ENCODE measurements at regions not wholly inside any gene's neighbourhood (a gene's known extent, or its start where the extent isn't known, plus 50 kb on each side); places are given as distances from the start of the nearest gene placed in this dataset.

DNA sequence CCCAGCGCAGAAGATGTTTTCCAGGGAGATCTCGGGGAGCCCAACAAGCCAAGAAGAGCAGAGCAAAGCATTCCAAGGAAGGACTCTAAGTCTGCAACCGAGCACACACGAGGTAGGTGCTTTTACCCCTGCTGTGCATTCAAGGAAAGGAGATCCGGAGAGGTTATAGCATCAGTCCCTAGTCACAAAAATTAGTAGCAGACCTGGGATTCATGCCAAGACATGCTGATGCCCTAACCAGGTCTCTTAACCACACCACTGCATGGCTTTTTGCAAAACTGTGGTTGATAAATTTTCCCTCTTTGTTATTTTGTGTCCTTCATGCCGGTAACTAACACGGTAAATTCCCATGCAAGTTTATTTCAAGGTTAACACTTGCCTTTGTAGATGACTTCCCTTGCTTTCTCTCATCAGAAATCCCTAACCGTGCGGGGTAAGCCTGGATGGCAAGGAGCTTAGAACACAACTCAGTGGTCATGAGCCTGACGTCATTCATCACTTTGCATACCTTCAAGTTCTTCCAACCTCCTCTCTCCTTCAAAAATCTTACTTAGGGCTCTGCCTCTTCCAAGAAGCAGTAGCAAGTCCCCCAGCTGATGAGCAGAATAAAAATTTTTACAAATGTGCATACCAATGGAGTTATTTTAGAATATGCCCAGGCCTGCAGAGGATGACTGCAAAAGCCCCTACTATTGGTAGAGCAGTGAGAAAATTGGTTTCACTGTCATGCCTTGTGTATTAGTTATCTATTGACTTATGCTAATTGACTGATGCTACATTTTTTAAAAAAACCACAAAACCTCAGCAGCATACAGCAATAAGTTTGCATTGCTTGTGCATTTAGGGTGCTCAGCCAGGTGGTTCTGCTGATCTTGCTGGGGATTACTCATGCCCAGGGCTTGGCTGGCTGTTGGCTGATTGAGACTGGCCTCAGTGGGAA is 465.1 kb downstream of the MN1 start:
- no peak for DNase-seq (ENCODE audit: low spot score)
- no peak for ATAC-seq (ENCODE audit: low FRiP score)
- TF ChIP-seq, protein P1, sequence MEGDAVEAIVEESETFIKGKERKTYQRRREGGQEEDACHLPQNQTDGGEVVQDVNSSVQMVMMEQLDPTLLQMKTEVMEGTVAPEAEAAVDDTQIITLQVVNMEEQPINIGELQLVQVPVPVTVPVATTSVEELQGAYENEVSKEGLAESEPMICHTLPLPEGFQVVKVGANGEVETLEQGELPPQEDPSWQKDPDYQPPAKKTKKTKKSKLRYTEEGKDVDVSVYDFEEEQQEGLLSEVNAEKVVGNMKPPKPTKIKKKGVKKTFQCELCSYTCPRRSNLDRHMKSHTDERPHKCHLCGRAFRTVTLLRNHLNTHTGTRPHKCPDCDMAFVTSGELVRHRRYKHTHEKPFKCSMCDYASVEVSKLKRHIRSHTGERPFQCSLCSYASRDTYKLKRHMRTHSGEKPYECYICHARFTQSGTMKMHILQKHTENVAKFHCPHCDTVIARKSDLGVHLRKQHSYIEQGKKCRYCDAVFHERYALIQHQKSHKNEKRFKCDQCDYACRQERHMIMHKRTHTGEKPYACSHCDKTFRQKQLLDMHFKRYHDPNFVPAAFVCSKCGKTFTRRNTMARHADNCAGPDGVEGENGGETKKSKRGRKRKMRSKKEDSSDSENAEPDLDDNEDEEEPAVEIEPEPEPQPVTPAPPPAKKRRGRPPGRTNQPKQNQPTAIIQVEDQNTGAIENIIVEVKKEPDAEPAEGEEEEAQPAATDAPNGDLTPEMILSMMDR (IDR thresholded peaks at IDR 0.05) = no peak

- TF ChIP-seq, protein P1 (IDR thresholded peaks at IDR 0.05) = no peak
- no peak for DNase-seq (ENCODE audit: low spot score)
- ATAC-seq (ENCODE audit: low FRiP score) = no peak
Measured at GRCh38 chr22:27337676-27338075, 463.9 kb downstream of the MN1 start.

GRCh38 chr22:27340047-27340446 is 461.5 kb downstream of the MN1 start:
- DNase-seq (ENCODE audit: low spot score) = no peak
- no peak for ATAC-seq (ENCODE audit: low FRiP score)
- TF ChIP-seq, protein P1 (IDR thresholded peaks at IDR 0.05) = no peak

- TF ChIP-seq, protein P1 (IDR thresholded peaks at IDR 0.05) = no peak
- no peak for ATAC-seq (ENCODE audit: low FRiP score)
- DNase-seq (ENCODE audit: low spot score) = no peak
Measured at GRCh38 chr22:27344546-27344945, 457.0 kb downstream of the MN1 start.

GRCh38 chr22:27345691-27346090 is 455.9 kb downstream of the MN1 start:
- TF ChIP-seq, protein P1 (IDR thresholded peaks at IDR 0.05) = no peak
- DNase-seq (ENCODE audit: low spot score) (no peak), ATAC-seq (ENCODE audit: low FRiP score) (no peak)

GRCh38 chr22:27347951-27348350 is 453.6 kb downstream of the MN1 start:
- TF ChIP-seq, protein P1 (IDR thresholded peaks at IDR 0.05) = no peak
- DNase-seq (ENCODE audit: low spot score) (no peak), ATAC-seq (ENCODE audit: low FRiP score) (no peak)

DNA sequence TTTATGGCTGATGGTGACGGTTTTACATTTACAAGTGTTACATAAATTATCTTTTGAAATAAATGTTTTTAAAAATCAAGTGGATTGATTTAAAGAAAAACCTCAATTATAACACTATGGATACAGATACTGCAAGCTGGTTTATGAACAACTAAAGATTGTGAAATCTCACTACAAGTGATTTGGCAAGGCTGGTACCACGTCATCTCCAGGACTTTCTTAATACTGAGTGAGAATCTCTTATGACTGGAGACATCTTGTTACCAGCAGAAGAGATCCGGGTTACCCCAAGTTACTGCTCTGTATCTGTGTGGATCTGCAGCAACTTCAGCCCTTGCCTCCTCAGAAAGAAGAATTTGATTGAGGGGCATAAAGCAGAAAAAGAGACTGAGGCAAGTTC is 452.9 kb downstream of the MN1 start:
- DNase-seq (ENCODE audit: low spot score) = no peak
- ATAC-seq (ENCODE audit: low FRiP score) = peak; percentile 68
- TF ChIP-seq, protein P1 (IDR thresholded peaks at IDR 0.05) = no peak
